ENCODE measurements at regions not wholly inside any gene's neighbourhood (a gene's known extent, or its start where the extent isn't known, plus 50 kb on each side); places are given as distances from the start of the nearest gene placed in this dataset.

GRCh38 chr11:116400081-116400480 is 372.7 kb downstream of the BUD13 start:
- TF ChIP-seq CTCF (IDR thresholded peaks at IDR 0.05): no peak
- TF ChIP-seq POLR2A (IDR thresholded peaks at IDR 0.05): no peak
- no peak for TF ChIP-seq POLR2AphosphoS5 (IDR thresholded peaks at IDR 0.05)
- TF ChIP-seq EP300 (IDR thresholded peaks at IDR 0.05): no peak

Measured in suprapubic skin (tissue), 4 donors.